ENCODE measurements at regions not wholly inside any gene's neighbourhood (a gene's known extent, or its start where the extent isn't known, plus 50 kb on each side); places are given as distances from the start of the nearest gene placed in this dataset.

DNA sequence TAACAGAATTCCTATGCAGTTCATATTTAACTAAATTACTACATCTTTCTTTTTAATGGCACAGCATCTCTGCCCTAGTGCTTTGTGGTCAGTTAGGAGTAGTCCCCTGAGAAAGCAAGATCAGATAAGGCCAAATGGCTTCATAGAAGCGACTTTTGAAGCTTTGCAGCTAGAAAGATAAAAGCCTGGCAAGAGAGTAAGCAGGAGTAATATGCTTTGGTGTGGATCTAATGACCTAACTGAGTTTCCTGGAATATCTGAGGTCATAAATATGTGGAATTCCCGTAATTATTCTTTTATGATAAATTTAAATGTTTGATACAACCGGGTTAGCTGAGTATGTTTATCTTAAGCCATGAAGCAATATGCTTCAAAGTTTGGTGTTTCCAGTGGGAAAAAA, 374.9 kb upstream of the LRRC3B start:
- Histone ChIP-seq H3K36me3 (ENCODE audit: control insufficient read depth in 4 of 4, insufficient read depth in 3 of 4, low read depth in 1 of 4, low read length in 3 of 4) (no peaks in the 10 kb centered on the region), H3K27me3 (ENCODE audit: control insufficient read depth in 4 of 4, insufficient read depth in 4 of 4, low read length in 3 of 4) (no peaks in the 10 kb centered on the region), H3K27ac (ENCODE audit: low read depth in 1 of 2, low read length in 2 of 2) (no peak overlapping the region), H3K4me3 (ENCODE audit: low read depth in 1 of 3, low read length in 3 of 3) (no peak overlapping the region), H3K9ac (ENCODE audit: low read depth in 1 of 2, low read length in 2 of 2) (no peak overlapping the region), H3K4me1 (ENCODE audit: control insufficient read depth in 4 of 4, insufficient read depth in 4 of 4, low read length in 3 of 4) (no peaks in the 10 kb centered on the region), H3K9me3 (ENCODE audit: control insufficient read depth in 4 of 4, low read length in 3 of 4) (no peaks in the 10 kb centered on the region)
- TF ChIP-seq HNF4A (conservative IDR thresholded peaks at IDR 0.05) (no peak), SP1 (IDR thresholded peaks at IDR 0.05) (no peak), NR2F2 (IDR thresholded peaks at IDR 0.05) (no peak), MAX (IDR thresholded peaks at IDR 0.05) (no peak), RXRA (IDR thresholded peaks at IDR 0.05) (no peak), CTCF (IDR thresholded peaks at IDR 0.05; ENCODE audit: low read depth, low read length, missing input control) (no peak), ZBTB33 (IDR thresholded peaks at IDR 0.05) (no peak), JUND (IDR thresholded peaks at IDR 0.05) (no peak), EGR1 (IDR thresholded peaks at IDR 0.05; ENCODE audit: low read depth in 2 of 2) (no peak), FOXA1 (IDR thresholded peaks at IDR 0.05) (no peak)
- DNase-seq (ENCODE audit: low spot score), result no peak
- 37% methylated on average over 3 of the region's 3 CpGs for whole genome bisulfite sequencing

GRCh38 chr3:26252001-26252400, 370.6 kb upstream of the LRRC3B start:
- Histone ChIP-seq H3K4me3 (ENCODE audit: low read depth in 1 of 3, low read length in 3 of 3) (no peak overlapping the region), H3K9ac (ENCODE audit: low read depth in 1 of 2, low read length in 2 of 2) (no peak overlapping the region), H3K9me3 (ENCODE audit: control insufficient read depth in 4 of 4, low read length in 3 of 4) (peaks cover 0 to 3% (median 0%) of the 10 kb centered on the region in 4 donors), H3K27me3 (ENCODE audit: control insufficient read depth in 4 of 4, insufficient read depth in 4 of 4, low read length in 3 of 4) (no peaks in the 10 kb centered on the region), H3K36me3 (ENCODE audit: control insufficient read depth in 4 of 4, insufficient read depth in 3 of 4, low read depth in 1 of 4, low read length in 3 of 4) (no peaks in the 10 kb centered on the region), H3K27ac (ENCODE audit: low read depth in 1 of 2, low read length in 2 of 2) (no peak overlapping the region), H3K4me1 (ENCODE audit: control insufficient read depth in 4 of 4, insufficient read depth in 4 of 4, low read length in 3 of 4) (no peaks in the 10 kb centered on the region)
- no peak for DNase-seq (ENCODE audit: low spot score)
- no peak for TF ChIP-seq JUND (IDR thresholded peaks at IDR 0.05)
- TF ChIP-seq EGR1 (IDR thresholded peaks at IDR 0.05; ENCODE audit: low read depth in 2 of 2), result no peak
- TF ChIP-seq FOXA2 (IDR thresholded peaks at IDR 0.05), result no peak
- TF ChIP-seq RXRA (IDR thresholded peaks at IDR 0.05), result no peak
- TF ChIP-seq YY1 (IDR thresholded peaks at IDR 0.05), result no peak
- TF ChIP-seq FOXA1 (IDR thresholded peaks at IDR 0.05), result no peak
- no peak for TF ChIP-seq MAX (IDR thresholded peaks at IDR 0.05)
- no peak for TF ChIP-seq REST (IDR thresholded peaks at IDR 0.05)
- no peak for TF ChIP-seq NR2F2 (IDR thresholded peaks at IDR 0.05)
- no peak for TF ChIP-seq GABPA (IDR thresholded peaks at IDR 0.05 in 1 of 2, conservative IDR thresholded peaks at IDR 0.05 in 1 of 2)
- no peak for TF ChIP-seq ATF3 (IDR thresholded peaks at IDR 0.05)
- TF ChIP-seq SP1 (IDR thresholded peaks at IDR 0.05), result no peak
- TF ChIP-seq HNF4G (IDR thresholded peaks at IDR 0.05), result no peak
- TF ChIP-seq ZBTB33 (IDR thresholded peaks at IDR 0.05), result no peak
- TF ChIP-seq RAD21 (IDR thresholded peaks at IDR 0.05), result no peak
- no peak for TF ChIP-seq HNF4A (conservative IDR thresholded peaks at IDR 0.05)
- no peak for TF ChIP-seq CTCF (IDR thresholded peaks at IDR 0.05; ENCODE audit: low read depth, low read length, missing input control)
- WGBS, result 80% methylated on average over 4 of the region's 4 CpGs

Data from liver (tissue), 8 donors.